ENCODE measurements at regions not wholly inside any gene's neighbourhood (a gene's known extent, or its start where the extent isn't known, plus 50 kb on each side); places are given as distances from the start of the nearest gene placed in this dataset.

DNA sequence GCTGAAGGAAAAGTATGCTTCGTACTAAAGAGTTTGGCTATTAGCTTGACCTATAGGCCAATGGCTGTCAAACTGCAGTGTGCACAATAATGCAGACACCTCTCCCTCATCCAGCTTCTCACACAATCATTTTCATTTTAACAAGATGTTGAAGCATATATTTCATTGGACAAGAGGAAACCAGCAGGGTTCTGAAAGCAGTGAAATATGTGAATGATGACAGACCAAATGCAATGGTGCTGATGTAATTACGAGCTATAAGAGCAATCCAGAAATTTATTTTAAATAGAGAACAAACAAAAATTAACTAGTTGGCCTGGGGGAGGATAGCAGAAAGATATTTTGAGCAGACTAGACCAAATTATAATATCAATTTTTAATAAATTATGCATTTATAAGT lies 331.5 kb upstream of the AKR1E2 start:
- H3K4me3 ChIP-seq (ENCODE audit: low read depth, low read length), result no peak overlapping the region
- no peak for DNase-seq (ENCODE audit: low read depth)
- TF ChIP-seq, protein P1, sequence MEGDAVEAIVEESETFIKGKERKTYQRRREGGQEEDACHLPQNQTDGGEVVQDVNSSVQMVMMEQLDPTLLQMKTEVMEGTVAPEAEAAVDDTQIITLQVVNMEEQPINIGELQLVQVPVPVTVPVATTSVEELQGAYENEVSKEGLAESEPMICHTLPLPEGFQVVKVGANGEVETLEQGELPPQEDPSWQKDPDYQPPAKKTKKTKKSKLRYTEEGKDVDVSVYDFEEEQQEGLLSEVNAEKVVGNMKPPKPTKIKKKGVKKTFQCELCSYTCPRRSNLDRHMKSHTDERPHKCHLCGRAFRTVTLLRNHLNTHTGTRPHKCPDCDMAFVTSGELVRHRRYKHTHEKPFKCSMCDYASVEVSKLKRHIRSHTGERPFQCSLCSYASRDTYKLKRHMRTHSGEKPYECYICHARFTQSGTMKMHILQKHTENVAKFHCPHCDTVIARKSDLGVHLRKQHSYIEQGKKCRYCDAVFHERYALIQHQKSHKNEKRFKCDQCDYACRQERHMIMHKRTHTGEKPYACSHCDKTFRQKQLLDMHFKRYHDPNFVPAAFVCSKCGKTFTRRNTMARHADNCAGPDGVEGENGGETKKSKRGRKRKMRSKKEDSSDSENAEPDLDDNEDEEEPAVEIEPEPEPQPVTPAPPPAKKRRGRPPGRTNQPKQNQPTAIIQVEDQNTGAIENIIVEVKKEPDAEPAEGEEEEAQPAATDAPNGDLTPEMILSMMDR (IDR thresholded peaks at IDR 0.05; ENCODE audit: low read depth, low read length), result no peak
- TF ChIP-seq POLR2A (IDR thresholded peaks at IDR 0.05; ENCODE audit: extremely low read depth, insufficient read length), result no peak
- TF ChIP-seq, protein P2, sequence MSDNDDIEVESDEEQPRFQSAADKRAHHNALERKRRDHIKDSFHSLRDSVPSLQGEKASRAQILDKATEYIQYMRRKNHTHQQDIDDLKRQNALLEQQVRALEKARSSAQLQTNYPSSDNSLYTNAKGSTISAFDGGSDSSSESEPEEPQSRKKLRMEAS (IDR thresholded peaks at IDR 0.05; ENCODE audit: low read depth, low read length), result no peak
- TF ChIP-seq MYC (IDR thresholded peaks at IDR 0.05; ENCODE audit: low read depth, low read length), result no peak

DNA sequence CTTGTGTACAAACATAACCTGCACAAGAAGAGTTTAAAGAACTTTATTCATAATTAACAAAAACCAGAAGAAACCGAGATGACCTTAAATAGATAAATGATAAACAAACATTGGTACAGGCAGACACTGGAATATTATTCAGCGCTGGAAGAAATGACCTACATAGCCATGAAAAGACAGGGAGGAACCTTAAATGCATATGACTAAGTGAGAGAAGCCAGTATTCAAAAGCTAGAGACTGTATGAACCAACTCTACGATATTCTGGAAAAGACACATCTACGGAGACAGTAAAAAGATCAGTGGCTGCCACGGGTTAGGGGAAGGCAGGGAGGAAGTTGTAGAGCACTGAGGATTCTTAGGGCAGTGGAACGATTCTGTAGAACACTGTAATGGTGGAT lies 333.8 kb upstream of the AKR1E2 start:
- no peak overlapping the region for H3K4me3 ChIP-seq (ENCODE audit: low read depth, low read length)

DNA sequence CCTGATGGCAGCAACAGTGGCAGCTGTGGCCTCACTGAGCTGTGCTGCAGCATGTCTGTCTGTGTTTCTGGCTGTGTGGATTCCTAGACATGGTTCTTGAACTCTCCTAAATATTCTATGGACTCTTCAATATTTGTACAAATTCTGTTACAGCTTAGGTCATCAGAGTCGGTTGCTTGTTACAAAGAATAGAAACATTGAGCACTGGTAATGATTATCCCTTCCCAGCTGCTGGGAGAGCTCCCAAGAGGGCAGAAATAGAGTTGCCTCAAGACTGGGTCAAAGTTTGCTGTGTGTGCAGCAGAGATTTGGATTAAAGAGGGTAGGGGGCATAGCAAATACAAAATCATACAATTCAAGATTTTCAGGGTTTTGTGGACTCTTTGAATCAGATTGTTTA lies 337.1 kb upstream of the AKR1E2 start:
- TF ChIP-seq MYC (IDR thresholded peaks at IDR 0.05; ENCODE audit: low read depth, low read length), result no peak
- TF ChIP-seq, protein P2 (IDR thresholded peaks at IDR 0.05; ENCODE audit: low read depth, low read length), result no peak
- TF ChIP-seq POLR2A (IDR thresholded peaks at IDR 0.05; ENCODE audit: extremely low read depth, insufficient read length), result no peak
- DNase-seq (ENCODE audit: low read depth), result no peak
- no peak overlapping the region for H3K4me3 ChIP-seq (ENCODE audit: low read depth, low read length)

More for the DNA sequence above, 333.8 kb upstream of the AKR1E2 start:
- no peak for DNase-seq (ENCODE audit: low read depth)
- TF ChIP-seq, protein P2 (IDR thresholded peaks at IDR 0.05; ENCODE audit: low read depth, low read length), result no peak
- TF ChIP-seq, protein P1 (IDR thresholded peaks at IDR 0.05; ENCODE audit: low read depth, low read length), result no peak
- TF ChIP-seq POLR2A (IDR thresholded peaks at IDR 0.05; ENCODE audit: extremely low read depth, insufficient read length), result no peak
- TF ChIP-seq MYC (IDR thresholded peaks at IDR 0.05; ENCODE audit: low read depth, low read length), result no peak

DNA sequence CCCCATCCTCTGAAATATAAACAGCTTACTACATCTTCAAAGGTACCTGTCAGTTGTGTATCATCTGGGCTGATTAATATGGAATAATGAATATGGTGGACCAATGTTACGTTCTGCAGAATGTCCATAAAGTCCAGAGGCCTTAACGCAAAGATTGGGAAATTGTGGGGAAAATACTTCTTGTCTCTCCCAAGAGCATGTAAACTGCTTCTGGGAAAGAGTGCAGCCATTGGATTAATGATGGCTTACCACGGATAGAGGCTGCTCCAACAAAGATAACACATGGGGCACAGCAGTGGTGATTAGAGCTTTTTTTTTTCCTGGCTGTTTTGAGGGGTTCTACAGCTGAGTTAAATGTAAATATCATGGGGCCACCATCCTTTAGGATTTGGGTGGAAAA lies 340.4 kb upstream of the AKR1E2 start:
- TF ChIP-seq, protein P2 (IDR thresholded peaks at IDR 0.05; ENCODE audit: low read depth, low read length), result no peak
- TF ChIP-seq, protein P1 (IDR thresholded peaks at IDR 0.05; ENCODE audit: low read depth, low read length), result no peak
- no peak for TF ChIP-seq MYC (IDR thresholded peaks at IDR 0.05; ENCODE audit: low read depth, low read length)
- TF ChIP-seq POLR2A (IDR thresholded peaks at IDR 0.05; ENCODE audit: extremely low read depth, insufficient read length), result no peak
- H3K4me3 ChIP-seq (ENCODE audit: low read depth, low read length), result no peak overlapping the region
- DNase-seq (ENCODE audit: low read depth), result no peak

DNA sequence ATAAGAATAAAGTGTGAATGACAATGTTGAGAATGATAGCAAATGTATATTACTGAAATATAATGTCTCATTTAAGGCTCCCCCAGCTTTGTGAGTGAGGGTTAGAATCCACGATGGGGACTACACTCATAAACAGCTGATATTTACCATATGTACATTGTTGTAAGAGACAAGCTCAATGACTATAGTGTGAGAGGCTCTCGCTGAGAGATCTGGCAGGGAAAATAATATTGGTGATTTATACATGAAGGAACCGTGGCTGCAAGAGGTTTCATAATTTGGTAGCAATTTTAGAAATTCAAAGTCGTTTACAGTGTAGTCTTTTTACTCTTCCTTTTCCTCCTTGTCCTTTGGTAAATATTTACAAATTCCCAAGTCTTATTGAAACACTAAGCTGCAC lies 342.2 kb upstream of the AKR1E2 start:
- TF ChIP-seq, protein P1 (IDR thresholded peaks at IDR 0.05; ENCODE audit: low read depth, low read length), result no peak
- TF ChIP-seq MYC (IDR thresholded peaks at IDR 0.05; ENCODE audit: low read depth, low read length), result no peak
- TF ChIP-seq, protein P2 (IDR thresholded peaks at IDR 0.05; ENCODE audit: low read depth, low read length), result no peak
- no peak for TF ChIP-seq POLR2A (IDR thresholded peaks at IDR 0.05; ENCODE audit: extremely low read depth, insufficient read length)
- DNase-seq (ENCODE audit: low read depth), result no peak
- no peak overlapping the region for H3K4me3 ChIP-seq (ENCODE audit: low read depth, low read length)

DNA sequence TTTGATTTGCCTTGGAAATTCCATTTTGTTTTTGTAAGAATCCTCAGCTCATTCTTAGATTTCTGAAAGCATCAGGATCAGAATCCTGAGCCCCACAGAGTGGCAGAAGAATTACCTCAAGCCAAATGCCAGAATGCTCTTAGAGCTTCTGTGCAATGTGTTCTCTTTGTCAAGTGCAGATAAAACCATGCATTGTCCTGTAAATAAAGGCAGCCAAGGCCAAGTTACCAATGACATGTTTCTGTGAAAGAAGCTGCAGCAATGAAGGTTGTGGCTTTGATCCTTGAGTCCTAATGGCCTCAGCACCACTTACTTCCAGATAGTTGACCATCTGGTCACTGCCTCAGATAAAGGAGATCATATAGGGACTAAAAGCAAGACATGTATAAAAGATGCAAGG lies 343.3 kb upstream of the AKR1E2 start:
- H3K4me3 ChIP-seq (ENCODE audit: low read depth, low read length), result no peak overlapping the region
- no peak for DNase-seq (ENCODE audit: low read depth)
- no peak for TF ChIP-seq POLR2A (IDR thresholded peaks at IDR 0.05; ENCODE audit: extremely low read depth, insufficient read length)
- TF ChIP-seq, protein P1 (IDR thresholded peaks at IDR 0.05; ENCODE audit: low read depth, low read length), result no peak
- no peak for TF ChIP-seq MYC (IDR thresholded peaks at IDR 0.05; ENCODE audit: low read depth, low read length)

Data from NB4 (cell line).